GM13976 (cell line): ENCODE measurements at regions not wholly inside any gene's neighbourhood (a gene's known extent, or its start where the extent isn't known, plus 50 kb on each side); places are given as distances from the start of the nearest gene placed in this dataset.

ENCODE experiments used
- DNase-seq: peaks from one replicate; pipeline ENCODE4 v3.0.0; 2012; ENCODE audit warnings: low spot score
- in situ Hi-C: fragments of 300-500 bp; cut with MboI; formaldehyde crosslinking; loops from one replicate; pipeline ENCODE4 v1.12.0; 2022; ENCODE audit warnings: low sequenced_read_pairs, mixed read lengths, inconsistent platforms; ENCODE audit not compliant: unreplicated experiment
- TF ChIP-seq, protein P1 (sequence below): IDR thresholded peaks from 2 replicates; pipeline ENCODE4 v1.5.1; 2012; ENCODE audit warnings: borderline replicate concordance, mild to moderate bottlenecking; ENCODE audit not compliant: insufficient read depth; ENCODE audit errors: extremely low read depth, missing control alignments, control extremely low read depth

DNA sequence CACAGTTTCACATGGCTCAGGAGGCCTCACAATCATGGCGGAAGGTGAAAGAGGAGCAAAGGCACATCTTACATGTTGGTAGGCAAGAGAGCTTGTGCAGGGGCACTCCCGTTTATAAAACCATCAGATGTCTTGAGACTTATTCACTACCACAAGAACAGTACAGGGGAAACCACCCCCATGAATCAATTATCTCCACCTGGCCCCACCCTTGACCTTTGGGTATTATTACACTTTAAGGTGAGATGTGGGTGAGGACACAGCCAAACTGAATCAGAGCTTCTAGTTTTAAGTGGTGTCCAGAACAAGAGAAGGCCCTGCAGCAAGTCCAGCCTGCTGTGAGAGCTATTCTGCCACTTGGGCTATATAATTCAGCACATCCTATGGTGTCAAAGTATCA, 493.7 kb downstream of the ETS1 start:
- DNase-seq, result no peak
- TF ChIP-seq, protein P1, sequence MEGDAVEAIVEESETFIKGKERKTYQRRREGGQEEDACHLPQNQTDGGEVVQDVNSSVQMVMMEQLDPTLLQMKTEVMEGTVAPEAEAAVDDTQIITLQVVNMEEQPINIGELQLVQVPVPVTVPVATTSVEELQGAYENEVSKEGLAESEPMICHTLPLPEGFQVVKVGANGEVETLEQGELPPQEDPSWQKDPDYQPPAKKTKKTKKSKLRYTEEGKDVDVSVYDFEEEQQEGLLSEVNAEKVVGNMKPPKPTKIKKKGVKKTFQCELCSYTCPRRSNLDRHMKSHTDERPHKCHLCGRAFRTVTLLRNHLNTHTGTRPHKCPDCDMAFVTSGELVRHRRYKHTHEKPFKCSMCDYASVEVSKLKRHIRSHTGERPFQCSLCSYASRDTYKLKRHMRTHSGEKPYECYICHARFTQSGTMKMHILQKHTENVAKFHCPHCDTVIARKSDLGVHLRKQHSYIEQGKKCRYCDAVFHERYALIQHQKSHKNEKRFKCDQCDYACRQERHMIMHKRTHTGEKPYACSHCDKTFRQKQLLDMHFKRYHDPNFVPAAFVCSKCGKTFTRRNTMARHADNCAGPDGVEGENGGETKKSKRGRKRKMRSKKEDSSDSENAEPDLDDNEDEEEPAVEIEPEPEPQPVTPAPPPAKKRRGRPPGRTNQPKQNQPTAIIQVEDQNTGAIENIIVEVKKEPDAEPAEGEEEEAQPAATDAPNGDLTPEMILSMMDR, result no peak
- in situ Hi-C loops, result no loop called here

DNA sequence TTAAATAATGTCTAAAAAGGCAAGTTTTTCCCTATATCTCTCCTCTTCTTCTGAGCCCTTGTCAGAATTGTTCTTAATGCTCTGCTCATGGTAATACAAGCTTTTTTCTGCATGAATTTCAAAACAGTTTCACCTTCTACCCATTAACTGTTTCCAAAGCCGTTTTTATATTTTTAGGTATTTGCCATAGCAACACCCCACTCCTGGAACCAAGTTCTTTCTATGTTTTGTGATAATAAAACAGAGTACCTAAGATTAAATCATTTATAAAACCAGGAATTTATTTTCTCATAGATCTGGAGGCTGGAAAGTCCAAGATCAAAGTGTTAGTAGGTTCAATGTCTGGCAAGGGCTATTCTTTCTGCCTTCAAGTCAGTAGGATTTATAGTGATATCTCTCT, 497.4 kb downstream of the ETS1 start:
- no peak for DNase-seq
- TF ChIP-seq, protein P1, result no peak
- in situ Hi-C loops, result no loop called here

DNA sequence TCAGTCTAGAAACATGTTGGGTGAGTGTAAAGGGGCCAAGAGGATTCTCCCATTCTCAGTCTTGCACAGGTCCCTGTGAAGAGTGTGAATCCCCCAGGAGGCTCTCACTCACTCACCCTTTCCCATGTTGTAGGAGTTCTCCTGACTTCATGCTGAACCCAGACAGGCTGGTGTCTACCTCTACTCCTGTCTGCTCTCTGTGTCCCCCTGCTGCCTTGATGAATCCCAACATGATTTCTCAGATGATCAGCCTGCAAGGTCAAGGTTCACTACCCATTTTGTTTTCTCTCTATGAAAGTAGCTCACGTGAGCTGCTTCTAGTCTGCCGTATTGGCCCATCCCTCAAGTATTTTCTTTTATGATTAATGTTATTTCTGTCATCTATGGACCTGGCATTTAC, 500.6 kb downstream of the ETS1 start:
- DNase-seq, result no peak
- in situ Hi-C loops, result no loop called here
- TF ChIP-seq, protein P1, result no peak

DNA sequence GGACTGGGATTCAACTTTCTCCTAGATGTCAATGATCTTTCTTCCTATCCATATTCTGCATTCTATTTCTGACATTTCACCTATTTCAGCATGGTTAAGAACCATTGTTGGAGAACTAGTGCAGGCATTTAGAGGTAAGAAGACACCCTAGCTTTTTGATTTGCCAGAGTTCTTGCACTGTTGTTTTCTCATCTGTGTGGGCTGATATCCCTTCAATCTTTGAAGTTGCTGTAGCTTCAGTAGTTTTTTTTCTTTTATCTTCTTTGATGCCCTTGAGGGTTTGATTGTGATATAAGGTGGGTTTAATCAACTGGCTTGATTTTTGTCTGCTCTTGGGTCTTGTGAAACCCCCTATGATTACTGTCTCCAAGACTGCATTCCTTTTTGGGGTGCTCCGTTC, 502.1 kb downstream of the ETS1 start:
- no peak for DNase-seq
- in situ Hi-C loops, result no loop called here
- TF ChIP-seq, protein P1, result no peak

DNA sequence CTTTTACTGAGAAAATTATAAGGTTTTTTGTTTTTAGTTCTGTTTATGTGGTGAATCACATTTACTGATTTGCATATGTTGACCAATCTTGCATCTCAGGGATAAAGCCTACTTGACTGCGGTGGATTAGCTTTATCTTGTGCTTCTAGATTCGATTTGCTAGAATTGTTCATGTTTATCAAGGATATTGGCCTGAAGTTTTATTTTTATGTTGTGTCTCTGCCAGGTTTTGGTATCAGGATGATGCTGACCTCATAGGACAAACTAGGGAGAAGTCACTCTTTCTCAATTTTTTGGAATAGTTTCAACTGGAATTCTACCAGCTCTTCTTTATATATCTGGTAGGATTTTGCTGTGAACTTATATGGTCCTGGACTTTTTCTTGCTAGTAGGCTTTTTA, 504.8 kb downstream of the ETS1 start:
- in situ Hi-C loops, result no loop called here
- no peak for DNase-seq
- TF ChIP-seq, protein P1, result no peak

DNA sequence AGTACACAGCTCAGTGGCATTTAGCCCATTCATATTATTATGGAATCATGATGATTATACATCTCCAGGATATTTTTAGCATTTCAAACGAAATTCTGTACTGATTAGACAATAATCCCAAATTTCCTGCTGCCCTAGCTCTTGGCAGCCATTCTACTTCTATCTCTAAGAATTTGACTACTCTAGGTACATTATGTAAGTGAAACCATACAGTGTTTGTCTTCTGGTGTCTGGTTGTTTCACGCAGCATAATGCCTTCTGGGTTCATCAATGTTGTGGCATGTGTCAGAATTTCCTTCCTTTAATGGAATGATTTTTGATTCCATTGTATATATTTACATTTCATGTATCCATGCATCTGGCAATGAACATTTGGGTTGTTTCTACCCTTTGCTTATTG, 517.7 kb downstream of the ETS1 start:
- TF ChIP-seq, protein P1, result no peak
- in situ Hi-C loops, result no loop called here
- DNase-seq, result no peak

DNA sequence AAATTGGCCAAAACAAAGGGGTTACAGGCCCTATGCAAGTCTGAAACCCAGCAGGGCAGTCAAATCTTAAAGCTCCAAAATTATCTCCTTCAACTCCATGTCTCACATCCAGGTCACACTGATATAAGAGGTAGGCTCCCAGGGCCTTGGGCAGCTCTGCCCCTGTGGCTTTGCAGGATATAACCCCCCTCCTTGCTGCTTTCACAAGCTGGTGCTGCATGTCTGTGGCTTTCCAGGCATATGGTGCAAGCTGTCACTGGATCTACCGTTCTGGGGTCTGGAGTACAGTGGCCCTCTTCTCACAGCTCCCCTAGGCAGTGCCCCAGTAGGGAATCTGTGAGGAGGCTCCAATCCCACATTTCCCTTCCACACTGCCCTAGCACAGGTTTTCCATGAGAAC, 519.6 kb downstream of the ETS1 start:
- DNase-seq, result no peak
- in situ Hi-C loops, result no loop called here
- TF ChIP-seq, protein P1, result no peak
